Heart right ventricle (tissue), 16 donors: ENCODE measurements at regions not wholly inside any gene's neighbourhood (a gene's known extent, or its start where the extent isn't known, plus 50 kb on each side); places are given as distances from the start of the nearest gene placed in this dataset.

Experiments used
- ATAC-seq, 8 donors: fragments of 200-7000 bp; cut with Tn5 transposase; one replicate each; pipeline ENCODE4 v1.9.1; 2020; ENCODE audit warnings: mild to moderate bottlenecking in 8 of 8, moderate library complexity in 8 of 8, moderate number of reproducible peaks in 1 of 8
- DNase-seq, 2 donors: peaks; one replicate each; pipeline ENCODE4 v3.0.0-alpha.2; 2020
- H3K27ac ChIP-seq, 10 donors: fragments of 200-600 bp; sonication (generic) in 2 of 10; one replicate each; pipeline versions ENCODE4 v1.5.0 to v1.8.0; 2020 to 2022; ENCODE audit warnings: mild to moderate bottlenecking in 3 of 10
- H3K27me3 ChIP-seq, 7 donors: fragments of 200-600 bp; one replicate each; pipeline ENCODE4 v1.8.0; 2021 to 2022; ENCODE audit warnings: mild to moderate bottlenecking in 2 of 7
- H3K36me3 ChIP-seq, 9 donors: fragments of 200-600 bp; sonication (generic) in 1 of 9; one replicate each; pipeline versions ENCODE4 v1.5.0 to v1.8.0; 2020 to 2022; ENCODE audit warnings: mild to moderate bottlenecking in 2 of 9
- H3K4me1 ChIP-seq, 9 donors: fragments of 200-600 bp; sonication (generic) in 1 of 9; one replicate each; pipeline versions ENCODE4 v1.5.0 to v1.8.0; 2020 to 2022; ENCODE audit warnings: mild to moderate bottlenecking in 4 of 9
- H3K4me3 ChIP-seq, 10 donors: fragments of 200-600 bp; sonication (generic) in 2 of 10; one replicate each; pipeline versions ENCODE4 v1.5.0 to v1.8.0; 2020 to 2022; ENCODE audit warnings: mild to moderate bottlenecking in 7 of 10, moderate library complexity in 2 of 10
- H3K9me3 ChIP-seq, 11 donors: fragments of 200-600 bp in 10 of 11; sonication (generic) in 2 of 11; one replicate each; pipeline versions ENCODE4 v1.5.0 to v1.8.0; 2013 to 2022; ENCODE audit warnings: mild to moderate bottlenecking in 2 of 11, control low read depth in 1 of 11, moderate library complexity in 1 of 11
- WGBS, 2 donors: extraction: QIAGEN DNeasy Blood & Tissue Kit; methylation state at CpG; one replicate each; pipeline ENCODE4 v1.1.7; 2013; ENCODE audit warnings: inconsistent platforms in 1 of 2; 5-methylcytosine and 5-hydroxymethylcytosine counted together
- intact Hi-C, 10 donors: fragments of 100-400 bp; cut with DNase I; formaldehyde crosslinking; loops; one replicate each; pipeline versions ENCODE4 v1.11.1 to v1.14.2; 2022
- TF ChIP-seq, protein P1 (sequence below), 9 donors: fragments of 200-600 bp; sonication (generic) in 2 of 9; IDR thresholded peaks; one replicate each; pipeline versions ENCODE4 v1.5.0 to v1.8.0; 2021 to 2022; ENCODE audit warnings: antibody characterized with exemption in 9 of 9, mild to moderate bottlenecking in 5 of 9, moderate library complexity in 1 of 9
- donor health status: Arrhythmogenic right ventricular cardiomyopathy.
- donor health status: ischemic (EF 13 %, LVEDD 7.1; RV severe dilation, severe dysfunction).
- donor health status: healthy with polysubstance abuse.
- donor health status: DM: no; HTN: yes; CAD: no.
- donor health status: DM: no; HTN: no; CAD: no.
- donor health status: ischemic (EF 25% LVEDD 6.9; RV normal size, moderate dysfunction).
- donor health status: ischemic (EF 25% LVEDD 5.7; RV mildly dilated, moderate dysfunction).
- donor health status: healthy.
- donor health status: DM: yes; HTN: yes; CAD: no.
- donor health status: Ischemic cardiomyopathy.
- donor health status: ischemic (EF 35%, LVEDD 5.7; RV mildly dilated, moderate dysfunction).
- donor health status: nonischemic (EF 11% LVEDD 7.7; RV severe dilation, severe dysfunction).
- donor health status: DM: yes; HTN: yes; CAD: no.
- donor health status: PGD.
- donor health status: ischemic (EF 29% LVEDD 5.4; RV normal size, mild dysfunction).
- donor health status: nonischemic (EF 23%, LVEDD 6.1; RV moderate dilation, normal function).

DNA sequence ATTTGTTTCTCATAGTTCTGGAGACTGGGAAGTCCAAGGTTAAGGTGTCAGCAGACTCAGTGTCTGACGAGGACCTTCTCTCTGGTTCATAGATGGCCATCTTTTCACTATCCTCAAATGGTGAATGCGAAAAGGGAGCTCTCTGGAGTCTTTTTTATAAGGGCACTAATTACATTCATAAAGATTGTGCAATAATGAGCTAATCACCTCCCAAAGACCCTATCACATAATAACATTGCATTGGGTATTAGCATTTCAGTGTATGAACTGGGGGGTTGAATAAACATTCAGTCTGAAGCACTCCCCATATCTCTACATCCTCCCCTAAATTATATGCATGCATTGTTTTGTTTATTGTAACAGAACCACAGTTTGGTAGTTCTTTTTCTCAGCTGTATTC lies 1086.5 kb downstream of the CDH11 start:
- intact Hi-C loops, result no loop called here
- no peak overlapping the region for H3K27ac ChIP-seq
- H3K9me3 ChIP-seq, result peaks cover 0 to 10% (median 0%) of the 10 kb centered on the region in 11 donors
- H3K4me3 ChIP-seq, result no peak overlapping the region
- H3K36me3 ChIP-seq, result no peaks in the 10 kb centered on the region
- H3K4me1 ChIP-seq, result no peaks in the 10 kb centered on the region
- no peak for ATAC-seq
- H3K27me3 ChIP-seq, result no peaks in the 10 kb centered on the region
- 74 to 84% methylated on average over 2 of the region's 2 CpGs for WGBS, 2 donors
- no peak for DNase-seq
- TF ChIP-seq, protein P1, sequence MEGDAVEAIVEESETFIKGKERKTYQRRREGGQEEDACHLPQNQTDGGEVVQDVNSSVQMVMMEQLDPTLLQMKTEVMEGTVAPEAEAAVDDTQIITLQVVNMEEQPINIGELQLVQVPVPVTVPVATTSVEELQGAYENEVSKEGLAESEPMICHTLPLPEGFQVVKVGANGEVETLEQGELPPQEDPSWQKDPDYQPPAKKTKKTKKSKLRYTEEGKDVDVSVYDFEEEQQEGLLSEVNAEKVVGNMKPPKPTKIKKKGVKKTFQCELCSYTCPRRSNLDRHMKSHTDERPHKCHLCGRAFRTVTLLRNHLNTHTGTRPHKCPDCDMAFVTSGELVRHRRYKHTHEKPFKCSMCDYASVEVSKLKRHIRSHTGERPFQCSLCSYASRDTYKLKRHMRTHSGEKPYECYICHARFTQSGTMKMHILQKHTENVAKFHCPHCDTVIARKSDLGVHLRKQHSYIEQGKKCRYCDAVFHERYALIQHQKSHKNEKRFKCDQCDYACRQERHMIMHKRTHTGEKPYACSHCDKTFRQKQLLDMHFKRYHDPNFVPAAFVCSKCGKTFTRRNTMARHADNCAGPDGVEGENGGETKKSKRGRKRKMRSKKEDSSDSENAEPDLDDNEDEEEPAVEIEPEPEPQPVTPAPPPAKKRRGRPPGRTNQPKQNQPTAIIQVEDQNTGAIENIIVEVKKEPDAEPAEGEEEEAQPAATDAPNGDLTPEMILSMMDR (IDR thresholded peaks at IDR 0.05), result no peak

- H3K36me3 ChIP-seq, result no peaks in the 10 kb centered on the region
- H3K27ac ChIP-seq, result no peak overlapping the region
- H3K4me1 ChIP-seq, result peaks cover 0 to 5% (median 0%) of the 10 kb centered on the region in 9 donors
- TF ChIP-seq, protein P1 (IDR thresholded peaks at IDR 0.05), result no peak
- intact Hi-C loops, result no loop called here
- DNase-seq, result no peak
- WGBS, 2 donors, result 78 to 86% methylated on average over 3 of the region's 3 CpGs
- no peaks in the 10 kb centered on the region for H3K27me3 ChIP-seq
- H3K4me3 ChIP-seq, result no peak overlapping the region
- no peaks in the 10 kb centered on the region for H3K9me3 ChIP-seq
- no peak for ATAC-seq
Observed at GRCh38 chr16:64019339-64019738, 1102.5 kb downstream of the CDH11 start.

GRCh38 chr16:64017796-64018195 lies 1104.1 kb downstream of the CDH11 start:
- intact Hi-C loops, result no loop called here
- no peaks in the 10 kb centered on the region for H3K36me3 ChIP-seq
- H3K9me3 ChIP-seq, result no peaks in the 10 kb centered on the region
- ATAC-seq (no peak), DNase-seq (no peak)
- no peak overlapping the region for H3K27ac ChIP-seq
- TF ChIP-seq, protein P1 (IDR thresholded peaks at IDR 0.05), result no peak
- peaks cover 0 to 5% (median 0%) of the 10 kb centered on the region in 9 donors for H3K4me1 ChIP-seq
- WGBS, 2 donors, result 15 to 16% methylated on average over 1 of the region's 1 CpG
- no peaks in the 10 kb centered on the region for H3K27me3 ChIP-seq
- H3K4me3 ChIP-seq, result no peak overlapping the region

- Histone ChIP-seq H3K4me1 (peaks cover 0 to 5% (median 0%) of the 10 kb centered on the region in 9 donors), H3K27me3 (no peaks in the 10 kb centered on the region), H3K4me3 (no peak overlapping the region), H3K36me3 (no peaks in the 10 kb centered on the region), H3K9me3 (peaks cover 0 to 6% (median 0%) of the 10 kb centered on the region in 11 donors), H3K27ac (no peak overlapping the region)
- TF ChIP-seq, protein P1 (IDR thresholded peaks at IDR 0.05), result no peak
- DNase-seq (no peak), ATAC-seq (no peak)
- 54 to 69% methylated on average over 1 of the region's 1 CpG for WGBS, 2 donors
- intact Hi-C loops, result no loop called here
Observed at GRCh38 chr16:64013856-64014255, 1108.0 kb downstream of the CDH11 start.
